H1 (cell line): ENCODE measurements at regions not wholly inside any gene's neighbourhood (a gene's known extent, or its start where the extent isn't known, plus 50 kb on each side); places are given as distances from the start of the nearest gene placed in this dataset.

ENCODE experiments used
- CTCF ChIA-PET: fragments of 300-600 bp; sonication (Branson Sonifier 250); formaldehyde crosslinking; loops from one replicate; lab custom pipeline; 2021; ENCODE audit not compliant: partially characterized antibody; lab: Charles Lee
- POLR2A ChIA-PET: fragments of 300-600 bp; sonication (Branson Sonifier 250); formaldehyde crosslinking; loops from one replicate; lab custom pipeline; 2021; ENCODE audit warnings: inconsistent platforms; ENCODE audit not compliant: partially characterized antibody; lab: Charles Lee
- DNase-seq, 2 experiments: peaks; one replicate each; pipeline versions ENCODE4 v3.0.0 to v3.0.0-alpha.2; 2010 to 2022; ENCODE audit warnings: low spot score in 2 of 2, low read depth in 1 of 2, mixed read lengths in 1 of 2
- FAIRE-seq: peaks from 2 replicates; lab custom pipeline; 2011; peaks lifted over from hg19 to GRCh38; lab: Jason Lieb, UNC
- H2AFZ ChIP-seq: 2 replicates; pipeline ENCODE4 v1.8.1; 2012; ENCODE audit warnings: low read length, inconsistent platforms
- H2AK5ac ChIP-seq: 2 replicates; pipeline ENCODE4 v1.6.1; 2013; ENCODE audit warnings: low read depth, low read length
- H2BK120ac ChIP-seq: replicated peaks from 2 replicates; pipeline ENCODE3; 2013; ENCODE audit warnings: low read depth, low read length, inconsistent platforms
- H2BK12ac ChIP-seq: 2 replicates; pipeline ENCODE4 v1.6.1; 2013; ENCODE audit warnings: low read depth, low read length
- H2BK15ac ChIP-seq: 2 replicates; pipeline ENCODE4 v1.6.1; 2013; ENCODE audit warnings: low read length
- H2BK20ac ChIP-seq: 2 replicates; pipeline ENCODE4 v1.6.1; 2013; ENCODE audit warnings: low read length
- H2BK5ac ChIP-seq: 2 replicates; pipeline ENCODE4 v1.6.1; 2013; ENCODE audit warnings: low read depth, low read length
- H3K14ac ChIP-seq: 2 replicates; pipeline ENCODE4 v1.6.1; 2013; ENCODE audit warnings: inconsistent platforms; ENCODE audit not compliant: insufficient read length
- H3K18ac ChIP-seq: 2 replicates; pipeline ENCODE4 v1.6.1; 2013; ENCODE audit warnings: low read length; ENCODE audit errors: extremely low read depth
- H3K23ac ChIP-seq: 2 replicates; pipeline ENCODE4 v1.6.1; 2013; ENCODE audit warnings: inconsistent platforms; ENCODE audit not compliant: insufficient read length
- H3K23me2 ChIP-seq: 2 replicates; pipeline ENCODE4 v1.6.1; 2013; ENCODE audit warnings: low read depth, low read length
- H3K27ac ChIP-seq: 2 replicates; pipeline ENCODE4 v1.6.1; 2011; ENCODE audit warnings: low read depth, low read length, inconsistent platforms
- H3K27me3 ChIP-seq, 4 experiments: replicated peaks in 1 of 4; 1 replicate in 1 of 4; 2 replicates in 3 of 4; pipeline versions ENCODE4 v1.6.1 to v1.8.1; 2011 to 2013; ENCODE audit warnings: low read length in 3 of 4, mild to moderate bottlenecking in 3 of 4, inconsistent platforms in 2 of 4, mixed read lengths in 2 of 4, moderate library complexity in 1 of 4; ENCODE audit not compliant: control insufficient read depth in 3 of 4, insufficient read depth in 3 of 4; ENCODE audit errors: extremely low read depth in 1 of 4
- H3K36me3 ChIP-seq, 4 experiments: 2 replicates each; pipeline versions ENCODE4 v1.6.1 to v1.8.1; 2011 to 2013; ENCODE audit warnings: mild to moderate bottlenecking in 4 of 4, low read length in 3 of 4, moderate library complexity in 2 of 4, control low read depth in 1 of 4, inconsistent platforms in 1 of 4; ENCODE audit not compliant: insufficient read depth in 4 of 4, control insufficient read depth in 2 of 4
- H3K4ac ChIP-seq: replicated peaks from 2 replicates; pipeline ENCODE3; 2013; ENCODE audit warnings: low read length, low read depth, mixed read lengths, inconsistent platforms; ENCODE audit not compliant: insufficient read length
- H3K4me1 ChIP-seq, 4 experiments: replicated peaks in 1 of 4; 1 replicate in 1 of 4; 2 replicates in 3 of 4; pipeline versions ENCODE4 v1.6.1 to v1.8.1; 2011 to 2013; ENCODE audit warnings: low read length in 3 of 4, inconsistent platforms in 2 of 4, mixed read lengths in 1 of 4; ENCODE audit not compliant: insufficient read depth in 4 of 4, control insufficient read depth in 3 of 4
- H3K4me2 ChIP-seq, 2 experiments: 2 replicates each; pipeline versions ENCODE4 v1.6.1 to v1.8.1; 2011 to 2013; ENCODE audit warnings: low read depth in 2 of 2, low read length in 2 of 2, control low read depth in 1 of 2, inconsistent platforms in 1 of 2, mild to moderate bottlenecking in 1 of 2; ENCODE audit not compliant: insufficient read depth in 1 of 2
- H3K4me3 ChIP-seq, 4 experiments: fragments of 200-600, 300-600 bp in 1 of 4; sonication (generic), shearing (Covaris generic), sonication (Bioruptor Twin) in 1 of 4; 2 replicates each; pipeline versions ENCODE4 v1.5.1 to v1.8.1; 2011 to 2016; ENCODE audit warnings: low read length in 4 of 4, low read depth in 3 of 4, control low read depth in 2 of 4, inconsistent platforms in 2 of 4, mild to moderate bottlenecking in 2 of 4, mixed read lengths in 1 of 4, moderate library complexity in 1 of 4; ENCODE audit not compliant: insufficient read depth in 2 of 4; ENCODE audit errors: extremely low read depth in 1 of 4
- H3K56ac ChIP-seq: replicated peaks from 2 replicates; pipeline ENCODE3; 2013; ENCODE audit warnings: low read depth, mild to moderate bottlenecking, mixed read lengths, low read length, inconsistent platforms; ENCODE audit not compliant: insufficient read length
- H3K79me1 ChIP-seq: 2 replicates; pipeline ENCODE4 v1.6.1; 2013; ENCODE audit warnings: low read depth, low read length, control low read depth
- H3K79me2 ChIP-seq, 2 experiments: 2 replicates each; pipeline versions ENCODE4 v1.6.1 to v1.8.1; 2012 to 2013; ENCODE audit warnings: low read length in 2 of 2, mild to moderate bottlenecking in 2 of 2, inconsistent platforms in 1 of 2; ENCODE audit not compliant: insufficient read depth in 2 of 2, control insufficient read depth in 1 of 2
- H3K9ac ChIP-seq, 4 experiments: replicated peaks in 1 of 4; 1 replicate in 1 of 4; 2 replicates in 3 of 4; pipeline versions ENCODE4 v1.6.1 to v1.8.1; 2011 to 2013; ENCODE audit warnings: low read depth in 3 of 4, low read length in 3 of 4, control low read depth in 2 of 4, mild to moderate bottlenecking in 2 of 4, moderate library complexity in 2 of 4, inconsistent platforms in 1 of 4; ENCODE audit errors: extremely low read depth in 1 of 4
- H3K9me3 ChIP-seq, 2 experiments: 2 replicates each; pipeline versions ENCODE4 v1.6.1 to v1.8.1; 2012 to 2013; ENCODE audit warnings: mild to moderate bottlenecking in 2 of 2, moderate library complexity in 2 of 2, control low read depth in 1 of 2, inconsistent platforms in 1 of 2, low read depth in 1 of 2, low read length in 1 of 2, mixed read lengths in 1 of 2; ENCODE audit not compliant: insufficient read depth in 2 of 2
- H4K20me1 ChIP-seq, 2 experiments: replicated peaks in 1 of 2; 2 replicates each; pipeline versions ENCODE3 to v1.8.1; 2011 to 2013; ENCODE audit warnings: inconsistent platforms in 2 of 2, low read length in 2 of 2, mild to moderate bottlenecking in 1 of 2; ENCODE audit not compliant: insufficient read depth in 2 of 2, control insufficient read depth in 1 of 2
- H4K5ac ChIP-seq: 2 replicates; pipeline ENCODE4 v1.6.1; 2013; ENCODE audit warnings: low read length, low read depth, mixed read lengths, inconsistent platforms; ENCODE audit not compliant: insufficient read length
- H4K8ac ChIP-seq: 2 replicates; pipeline ENCODE4 v1.8.0; 2013; ENCODE audit warnings: mild to moderate bottlenecking, moderate library complexity, low read length, inconsistent platforms; ENCODE audit not compliant: insufficient read depth; ENCODE audit errors: extremely low read depth
- H4K91ac ChIP-seq: replicated peaks from 2 replicates; pipeline ENCODE3; 2013; ENCODE audit warnings: low read length, mixed read lengths, inconsistent platforms; ENCODE audit not compliant: insufficient read length
- BCL11A ChIP-seq, 2 experiments: IDR thresholded peaks; one replicate each; pipeline ENCODE4 v1.6.1; 2011; ENCODE audit warnings: low read depth in 2 of 2, low read length in 2 of 2, mild to moderate bottlenecking in 2 of 2
- E2F6 ChIP-seq: IDR thresholded peaks from 2 replicates; pipeline ENCODE4 v1.6.1; 2012; ENCODE audit warnings: inconsistent platforms
- WGBS, 2 experiments: shearing (Covaris generic) in 1 of 2; methylation state at CpG; one replicate each; pipeline versions ENCODE4 v1.1.6 to v1.1.7; 2013 to 2015; ENCODE audit warnings: low lambda C conversion rate in 2 of 2, mixed read lengths in 2 of 2, inconsistent platforms in 1 of 2, low coverage in 1 of 2, missing lambda C conversion rate in 1 of 2; ENCODE audit not compliant: insufficient replicate concordance in 2 of 2, insufficient coverage in 1 of 2, insufficient read length in 1 of 2; ENCODE audit errors: extremely low coverage in 1 of 2, missing lambda C conversion rate in 1 of 2; 5-methylcytosine and 5-hydroxymethylcytosine counted together

- H2BK5ac ChIP-seq = no peak overlapping the region
- no peaks in the 10 kb centered on the region for H3K9me3 ChIP-seq
- no peak overlapping the region for H3K18ac ChIP-seq
- no peaks in the 10 kb centered on the region for H4K20me1 ChIP-seq
- no peak overlapping the region for H4K8ac ChIP-seq
- H3K23me2 ChIP-seq = no peaks in the 10 kb centered on the region
- no peaks in the 10 kb centered on the region for H3K27me3 ChIP-seq
- H2BK20ac ChIP-seq = no peak overlapping the region
- H3K9ac ChIP-seq = no peak overlapping the region
- H4K5ac ChIP-seq = no peak overlapping the region
- no peak overlapping the region for H3K4me2 ChIP-seq
- no peaks in the 10 kb centered on the region for H3K36me3 ChIP-seq
- no peak overlapping the region for H2BK120ac ChIP-seq
- no peak overlapping the region for H3K23ac ChIP-seq
- WGBS, 2 experiments = 91% methylated on average over 3 of the region's 3 CpGs; no CpG with 5 or more reads in 1 of the 2 experiments
- H3K4me1 ChIP-seq = peaks cover 0 to 4% (median 1%) of the 10 kb centered on the region in 4 experiments; a peak in 2 of 7 replicates
- no peak overlapping the region for H3K14ac ChIP-seq
- H3K56ac ChIP-seq = no peak overlapping the region
- no peaks in the 10 kb centered on the region for H3K79me2 ChIP-seq
- no peak overlapping the region for H3K4ac ChIP-seq
- H2BK15ac ChIP-seq = no peak overlapping the region
- no peak overlapping the region for H2BK12ac ChIP-seq
- H2AFZ ChIP-seq = no peak overlapping the region
- no peak overlapping the region for H3K4me3 ChIP-seq
- H4K91ac ChIP-seq = no peak overlapping the region
- H3K79me1 ChIP-seq = no peaks in the 10 kb centered on the region
- POLR2A ChIA-PET = no interaction called here
- H2AK5ac ChIP-seq = no peak overlapping the region
- FAIRE-seq (no peak), DNase-seq (no peak)
- CTCF ChIA-PET = interaction anchor here (1.3 kb wide), 1 partner anchor 9 kb away, joined by 3 read pairs; no protein-coding TSS in a partner anchor
- H3K27ac ChIP-seq = no peak overlapping the region
- TF ChIP-seq E2F6 (no peak), BCL11A (IDR thresholded peaks at IDR 0.05; ENCODE audit: low read depth in 2 of 2, low read length in 2 of 2) (no peak)
These were observed 59.6 kb upstream of the CELF2 start for GRCh38 chr10:10958041-10958440.
